PFSK-1 (cell line): ENCODE measurements at regions not wholly inside any gene's neighbourhood (a gene's known extent, or its start where the extent isn't known, plus 50 kb on each side); places are given as distances from the start of the nearest gene placed in this dataset.

Experiments
- POLR2AphosphoS5 ChIP-seq: IDR thresholded peaks from 2 replicates; pipeline ENCODE4 v1.6.1; 2012; ENCODE audit warnings: low read depth, mild to moderate bottlenecking, control low read depth, low read length, moderate library complexity
- SIN3A ChIP-seq: IDR thresholded peaks from 2 replicates; pipeline ENCODE4 v1.6.1; 2012; ENCODE audit warnings: mild to moderate bottlenecking, low read length, moderate library complexity, borderline replicate concordance; ENCODE audit not compliant: insufficient read depth
- TAF1 ChIP-seq: IDR thresholded peaks from 2 replicates; pipeline ENCODE4 v1.6.1; 2012; ENCODE audit warnings: low read length, control low read depth, borderline replicate concordance; ENCODE audit not compliant: insufficient read depth

DNA sequence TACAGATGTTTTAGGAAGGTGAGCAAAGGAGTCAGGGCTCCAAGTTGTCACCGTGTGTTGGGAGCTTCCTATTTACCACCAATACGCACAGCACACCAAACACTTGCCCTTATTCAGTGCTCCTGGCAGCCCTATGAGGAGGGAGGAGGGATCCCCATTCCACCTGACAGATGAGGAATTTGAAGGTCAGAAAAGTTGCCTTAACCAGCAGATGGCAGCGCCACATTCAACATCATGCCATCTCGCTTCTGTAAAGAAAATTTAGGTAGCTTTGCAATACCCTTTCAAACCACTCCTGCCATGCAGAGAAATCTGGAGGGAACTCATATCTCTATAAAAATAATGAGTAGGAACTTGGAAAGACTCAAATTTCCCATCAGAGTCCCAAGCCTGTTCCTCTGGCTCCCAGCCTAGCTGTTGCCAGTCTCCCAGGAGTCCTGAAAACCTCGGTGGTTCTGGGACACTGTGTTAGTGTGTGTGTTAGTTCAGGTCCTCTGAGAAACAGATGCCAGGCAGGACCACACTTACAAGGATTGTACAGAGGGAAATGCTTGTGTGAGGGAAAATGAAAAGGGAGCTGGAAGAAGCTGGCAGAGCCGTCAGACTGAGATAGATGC lies 410.5 kb downstream of the MED13L start:
- no peak for TF ChIP-seq POLR2AphosphoS5
- TF ChIP-seq TAF1 = no peak
- TF ChIP-seq SIN3A = no peak
